WTC11 (cell line): ENCODE measurements at regions not wholly inside any gene's neighbourhood (a gene's known extent, or its start where the extent isn't known, plus 50 kb on each side); places are given as distances from the start of the nearest gene placed in this dataset.
"Not testable (repeated sequence)": the region's sequence is repeated elsewhere in the genome, so short reads cannot be mapped to it uniquely, and the experiment has no call there.

Source experiments
- ATAC-seq: fragments of 200-7000 bp; cut with Tn5 transposase; 2 replicates; pipeline ENCODE4 v1.10.0; 2021; ENCODE audit warnings: mild to moderate bottlenecking, moderate library complexity
- CTCF ChIA-PET: fragments of 300-600 bp; sonication (Branson Sonifier 250); formaldehyde crosslinking; loops from one replicate; lab custom pipeline; 2021; ENCODE audit warnings: antibody characterized with exemption; lab: Charles Lee
- POLR2A ChIA-PET: fragments of 350-600 bp; sonication (Branson Sonifier 250); formaldehyde crosslinking; loops from one replicate; lab custom pipeline; 2021; ENCODE audit warnings: antibody characterized with exemption; lab: Charles Lee
- DNase-seq: peaks from one replicate; pipeline ENCODE4 v3.0.0; 2021; ENCODE audit warnings: low spot score
- H3K27ac Mint-ChIP-seq: 2 replicates; pipeline ENCODE4 v1.8.0; 2021; ENCODE audit warnings: mixed read lengths
- H3K27me3 Mint-ChIP-seq: 2 replicates; pipeline ENCODE4 v1.8.0; 2021; ENCODE audit warnings: low read depth, mild to moderate bottlenecking, moderate library complexity, mixed read lengths
- H3K36me3 Mint-ChIP-seq: 2 replicates; pipeline ENCODE4 v1.8.0; 2021; ENCODE audit warnings: mixed read lengths
- H3K4me1 Mint-ChIP-seq: 2 replicates; pipeline ENCODE4 v1.8.0; 2022; ENCODE audit warnings: mixed read lengths
- H3K4me3 Mint-ChIP-seq: 2 replicates; pipeline ENCODE4 v1.8.0; 2021; ENCODE audit warnings: mild to moderate bottlenecking, moderate library complexity, mixed read lengths
- H3K9me3 Mint-ChIP-seq: 2 replicates; pipeline ENCODE4 v1.8.0; 2021; ENCODE audit warnings: mixed read lengths
- ATF1 ChIP-seq: sonication (generic); formaldehyde crosslinking; IDR thresholded peaks from 2 replicates; pipeline ENCODE4 v1.8.1; 2023; ENCODE audit warnings: mild to moderate bottlenecking, moderate library complexity, missing genetic modification reagents
- CDX4 ChIP-seq: fragments of 250-450 bp; sonication (Bioruptor Pico); IDR thresholded peaks from 2 replicates; pipeline ENCODE4 v1.9.0; 2021; ENCODE audit warnings: moderate library complexity, mild to moderate bottlenecking, inconsistent platforms, borderline replicate concordance
- CREB1 ChIP-seq: sonication (generic); formaldehyde crosslinking; IDR thresholded peaks from 2 replicates; pipeline ENCODE4 v1.8.0; 2023; ENCODE audit warnings: mild to moderate bottlenecking, missing genetic modification reagents
- FOXK1 ChIP-seq: sonication (generic); formaldehyde crosslinking; IDR thresholded peaks from 2 replicates; pipeline ENCODE4 v1.8.0; 2022; ENCODE audit warnings: mild to moderate bottlenecking, moderate library complexity, missing genetic modification reagents
- FOXP4 ChIP-seq: sonication (generic); formaldehyde crosslinking; IDR thresholded peaks from 2 replicates; pipeline ENCODE4 v1.8.0; 2022; ENCODE audit warnings: mild to moderate bottlenecking, missing genetic modification reagents
- GRHL2 ChIP-seq: fragments of 250-450 bp; sonication (Bioruptor Pico); IDR thresholded peaks from 2 replicates; pipeline ENCODE4 v1.8.0; 2022; ENCODE audit warnings: mild to moderate bottlenecking, moderate library complexity; ENCODE audit not compliant: insufficient replicate concordance, severe bottlenecking
- JAZF1 ChIP-seq: fragments of 250-450 bp; sonication (Bioruptor Pico); IDR thresholded peaks from 2 replicates; pipeline ENCODE4 v1.9.0; 2021; ENCODE audit warnings: moderate library complexity, mild to moderate bottlenecking, inconsistent platforms
- STAT6 ChIP-seq: sonication (generic); formaldehyde crosslinking; conservative IDR thresholded peaks from 2 replicates; pipeline ENCODE4 v1.8.1; 2023; ENCODE audit warnings: mild to moderate bottlenecking, low read depth, missing genetic modification reagents, moderate library complexity
- ZMAT4 ChIP-seq: fragments of 250-450 bp; sonication (Bioruptor Pico); IDR thresholded peaks from 2 replicates; pipeline ENCODE4 v1.9.0; 2021; ENCODE audit warnings: mild to moderate bottlenecking

- Mint-ChIP-seq H3K27me3 (peaks cover 10% of the 10 kb centered on the region), H3K4me3 (no peak overlapping the region), H3K4me1 (peaks cover 7% of the 10 kb centered on the region; the same call in 1 of the 2 replicates), H3K9me3 (no peaks in the 10 kb centered on the region), H3K36me3 (no peaks in the 10 kb centered on the region), H3K27ac (no peak overlapping the region)
- TF ChIP-seq CDX4 (CRISPR knock-in tag) (no peak), JAZF1 (CRISPR knock-in tag) (no peak), FOXP4 (no peak)
- DNase-seq (no peak), ATAC-seq (no peak)
- ChIA-PET CTCF (no interaction called here), POLR2A (no interaction called here)
Observed at GRCh38 chr2:95670686-95671085, 78.9 kb downstream of the TRIM43 start.

GRCh38 chr2:95671171-95671570, 79.4 kb downstream of the TRIM43 start:
- DNase-seq, H3K27me3 Mint-ChIP-seq, ATAC-seq, H3K9me3 Mint-ChIP-seq, H3K27ac Mint-ChIP-seq, H3K4me3 Mint-ChIP-seq, POLR2A ChIA-PET, H3K36me3 Mint-ChIP-seq, CTCF ChIA-PET, H3K4me1 Mint-ChIP-seq: not testable (repeated sequence)

- H3K9me3 Mint-ChIP-seq, H3K36me3 Mint-ChIP-seq, ATAC-seq, POLR2A ChIA-PET, H3K4me1 Mint-ChIP-seq, CTCF ChIA-PET, H3K4me3 Mint-ChIP-seq, H3K27ac Mint-ChIP-seq, DNase-seq, H3K27me3 Mint-ChIP-seq: not testable (repeated sequence)
Observed at GRCh38 chr2:95671992-95672391, 80.2 kb downstream of the TRIM43 start.

GRCh38 chr2:95672500-95672899, 80.7 kb downstream of the TRIM43 start:
- H3K4me3 Mint-ChIP-seq, H3K36me3 Mint-ChIP-seq, CTCF ChIA-PET, DNase-seq, H3K9me3 Mint-ChIP-seq, POLR2A ChIA-PET, ATAC-seq, H3K4me1 Mint-ChIP-seq, H3K27ac Mint-ChIP-seq: not testable (repeated sequence)
- peaks cover 10% of the 10 kb centered on the region for H3K27me3 Mint-ChIP-seq

- Mint-ChIP-seq H3K36me3 (no peaks in the 10 kb centered on the region), H3K9me3 (no peaks in the 10 kb centered on the region), H3K4me1 (peaks cover 7% of the 10 kb centered on the region; the same call in 1 of the 2 replicates), H3K27me3 (peaks cover 7% of the 10 kb centered on the region), H3K4me3 (no peak overlapping the region), H3K27ac (no peak overlapping the region)
- no peak for DNase-seq
- no peak for ATAC-seq
- ChIA-PET CTCF (no interaction called here), POLR2A (no interaction called here)
- TF ChIP-seq GRHL2 (CRISPR knock-in tag) (no peak), STAT6 (no peak), ZMAT4 (no peak), ATF1 (no peak), FOXK1 (CRISPR knock-in tag) (no peak), CREB1 (CRISPR knock-in tag) (no peak)
Observed at GRCh38 chr2:95674186-95674585, 82.4 kb downstream of the TRIM43 start.

GRCh38 chr2:95676573-95676972, 84.8 kb downstream of the TRIM43 start:
- H3K4me1 Mint-ChIP-seq, DNase-seq, ATAC-seq, POLR2A ChIA-PET, CTCF ChIA-PET, H3K9me3 Mint-ChIP-seq, H3K27ac Mint-ChIP-seq, H3K36me3 Mint-ChIP-seq, H3K4me3 Mint-ChIP-seq: not testable (repeated sequence)
- peaks cover 31% of the 10 kb centered on the region for H3K27me3 Mint-ChIP-seq
